NCI-H2227 (cell line): ENCODE measurements at regions not wholly inside any gene's neighbourhood (a gene's known extent, or its start where the extent isn't known, plus 50 kb on each side); places are given as distances from the start of the nearest gene placed in this dataset.
A peak's percentile ranks its signal among the peaks of the same experiment; 100 is the strongest.

Experiments
- DNase-seq: peaks from one replicate; lab custom pipeline; 2025; ENCODE audit not compliant: unreplicated experiment; lab: John Stamatoyannopoulos, UW

DNA sequence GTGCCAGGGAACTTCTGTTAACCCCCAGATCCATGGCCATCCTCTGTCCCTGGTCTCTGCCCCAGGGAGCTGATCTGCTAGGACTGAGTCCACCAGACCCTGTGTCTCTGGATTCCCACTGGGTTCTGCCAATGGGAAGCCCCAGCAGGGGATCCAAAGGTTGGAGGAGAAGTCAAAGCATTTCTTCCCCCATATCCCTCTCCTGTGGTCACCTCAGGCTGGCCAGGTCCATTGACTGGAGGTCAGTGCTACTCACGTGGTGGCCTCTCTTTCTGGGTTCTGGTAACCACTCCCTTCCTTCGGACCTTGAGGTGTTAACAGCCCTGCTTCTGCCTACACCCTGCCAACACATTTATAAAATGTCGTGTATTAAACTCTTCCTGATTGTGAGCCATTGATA is 69.7 kb upstream of the NECTIN1 start:
- DNase-seq, result no peak

- DNase-seq, result no peak
Observed at GRCh38 chr11:119797736-119798135, 68.7 kb upstream of the NECTIN1 start.

GRCh38 chr11:119797123-119797611 is 68.2 kb upstream of the NECTIN1 start:
- peak; percentile 60 for DNase-seq

GRCh38 chr11:119796363-119797060 is 67.5 kb upstream of the NECTIN1 start:
- no peak for DNase-seq

DNA sequence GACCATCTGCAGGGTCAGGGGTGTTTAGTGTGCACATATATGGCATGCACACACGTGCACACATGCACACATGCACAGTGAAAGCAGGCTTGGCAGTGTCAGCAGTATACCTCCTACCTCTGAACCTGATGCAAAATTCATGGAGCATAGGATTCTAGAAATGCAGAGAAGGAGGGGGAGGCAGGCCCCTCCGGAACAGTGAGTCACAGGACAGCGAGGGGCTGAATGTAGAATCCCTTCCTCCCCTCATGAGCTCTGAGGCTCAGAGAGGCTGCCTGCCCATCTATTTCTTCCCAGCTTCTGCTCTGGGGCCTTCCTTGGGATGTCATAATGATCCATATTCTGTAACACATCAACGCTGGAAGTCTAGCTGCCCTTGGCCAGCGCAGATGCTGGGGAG is 66.7 kb upstream of the NECTIN1 start:
- DNase-seq, result no peak

DNA sequence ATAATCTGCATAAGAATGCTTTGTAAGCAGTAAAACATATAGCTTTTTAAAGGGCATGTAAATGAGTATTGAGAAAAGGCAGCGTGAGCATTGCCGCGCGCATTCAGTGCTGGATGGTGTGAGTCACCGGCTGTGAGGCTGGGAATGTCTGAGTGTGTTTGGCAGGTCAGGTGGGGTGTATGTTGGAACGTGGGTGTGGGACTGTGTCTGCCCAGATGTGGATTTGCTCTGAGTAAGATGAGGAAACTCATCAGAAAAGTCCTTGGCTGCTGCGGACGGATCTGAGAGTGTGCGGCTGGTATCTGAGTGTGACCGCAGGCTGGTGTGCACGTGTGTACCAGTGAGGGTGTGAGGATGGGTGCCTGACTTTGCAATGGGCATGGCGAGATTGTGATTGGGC is 66.2 kb upstream of the NECTIN1 start:
- DNase-seq, result no peak

- DNase-seq, result no peak
Observed at GRCh38 chr11:119794756-119795155, 65.8 kb upstream of the NECTIN1 start.

DNA sequence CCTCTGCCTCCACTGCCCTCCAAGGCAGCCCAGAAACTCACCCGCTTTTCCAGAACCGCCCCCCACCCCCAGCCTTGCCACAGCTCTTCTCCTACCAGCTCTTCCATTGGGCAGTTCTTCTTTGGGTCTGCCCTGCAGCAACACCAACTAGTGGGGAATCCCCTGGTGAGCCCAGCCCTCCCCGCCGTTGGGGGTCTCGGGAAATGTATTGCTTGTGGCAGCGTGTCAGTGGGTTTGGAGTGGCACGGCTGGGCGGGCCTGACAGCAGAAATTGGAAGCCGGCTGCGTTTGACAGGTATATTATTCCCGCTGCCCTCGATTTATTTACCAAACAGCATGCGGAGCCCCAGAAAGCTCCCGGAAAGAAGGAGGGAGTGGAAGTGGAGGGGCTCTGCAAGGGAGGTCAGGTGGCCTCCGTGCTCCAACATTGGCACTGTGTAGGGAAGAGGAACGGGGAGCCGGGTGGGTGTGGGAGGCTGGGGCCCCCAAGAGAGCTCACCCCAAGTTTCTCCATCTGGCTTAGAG is 65.2 kb upstream of the NECTIN1 start:
- no peak for DNase-seq

GRCh38 chr11:119793335-119793984 is 64.5 kb upstream of the NECTIN1 start:
- DNase-seq, result no peak

- DNase-seq, result no peak
Observed at GRCh38 chr11:119791701-119792151, 62.7 kb upstream of the NECTIN1 start.

DNA sequence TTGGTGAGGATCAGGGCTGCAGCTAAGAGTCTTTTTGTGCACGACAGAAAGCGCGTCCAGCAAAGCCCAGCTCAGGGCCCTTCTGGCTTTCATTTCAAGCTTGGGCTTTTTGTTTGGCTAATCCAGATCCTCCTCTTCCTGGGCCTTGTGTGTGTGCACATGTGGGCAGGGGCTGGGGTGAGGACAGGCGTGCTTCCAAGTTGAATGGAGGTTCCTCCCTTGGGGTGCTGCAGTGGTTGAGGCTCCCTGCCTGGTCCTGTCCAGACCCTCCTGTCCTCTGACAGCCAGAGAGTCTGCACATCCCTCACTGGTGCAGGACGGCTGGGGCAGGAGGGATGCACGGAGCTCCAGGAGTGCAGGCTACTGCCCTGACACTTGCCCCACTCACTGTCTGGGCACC is 62.0 kb upstream of the NECTIN1 start:
- DNase-seq, result no peak

DNA sequence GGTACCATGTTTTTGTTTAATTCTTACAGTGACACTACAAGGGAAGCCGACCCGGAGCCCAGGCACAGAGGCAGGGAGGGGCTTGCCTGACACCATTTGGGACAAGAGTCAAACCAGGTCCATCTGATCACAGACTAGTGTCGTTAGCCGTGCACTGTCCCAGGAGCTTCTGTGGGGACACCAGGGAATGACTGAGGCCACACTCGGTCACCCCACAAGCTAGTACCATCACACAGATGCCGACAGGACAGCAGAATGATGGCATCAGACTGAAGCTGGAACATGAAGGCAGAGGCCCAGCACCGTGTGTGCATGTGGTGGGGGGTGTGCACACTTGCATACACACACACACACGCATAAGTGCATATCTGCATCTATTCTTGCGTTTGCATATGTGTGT is 61.5 kb upstream of the NECTIN1 start:
- no peak for DNase-seq

GRCh38 chr11:119789766-119790407 is 60.9 kb upstream of the NECTIN1 start:
- no peak for DNase-seq

- no peak for DNase-seq
Observed at GRCh38 chr11:119788911-119789560, 60.0 kb upstream of the NECTIN1 start.

GRCh38 chr11:119788096-119788883 is 59.3 kb upstream of the NECTIN1 start:
- DNase-seq, result no peak

DNA sequence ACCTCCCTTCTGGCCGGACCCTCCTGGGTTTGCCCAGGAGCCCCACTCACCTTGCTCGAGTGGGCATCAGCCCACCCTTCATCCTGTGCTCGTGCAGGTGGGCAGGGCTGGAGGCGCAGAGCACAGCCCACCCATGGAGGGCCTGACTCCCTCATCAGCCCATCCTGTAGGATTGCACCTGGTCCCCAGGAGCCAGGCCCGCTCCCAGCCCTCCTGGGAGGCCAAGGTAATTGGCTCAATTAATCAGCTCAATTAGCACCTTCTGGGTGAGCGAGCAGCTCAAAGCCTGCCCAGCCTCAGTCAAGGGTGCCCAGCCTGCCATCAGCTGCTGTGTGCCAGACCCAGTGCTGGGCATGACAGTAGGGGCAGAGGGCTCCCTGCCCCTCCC is 58.1 kb upstream of the NECTIN1 start:
- no peak for DNase-seq

GRCh38 chr11:119786431-119787073 is 57.6 kb upstream of the NECTIN1 start:
- no peak for DNase-seq

DNA sequence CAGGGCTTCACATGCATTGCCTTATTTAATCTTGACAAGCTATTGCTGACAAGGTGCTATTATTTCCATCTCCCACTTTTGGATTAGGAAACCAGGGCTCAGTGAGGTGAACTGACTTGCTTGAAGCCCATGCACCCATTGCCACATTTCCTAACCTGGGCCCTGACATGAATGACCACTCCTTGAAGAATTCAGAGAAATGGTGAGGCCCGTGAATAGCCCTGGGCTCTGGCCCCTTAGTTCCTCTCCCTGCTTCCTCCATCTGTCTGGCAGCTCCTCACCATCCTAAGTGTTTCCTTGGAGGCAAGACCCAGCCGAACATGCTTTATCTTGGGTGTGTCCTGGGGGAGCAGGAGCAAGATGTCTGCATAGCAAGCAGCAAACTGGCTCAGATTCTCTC is 56.1 kb upstream of the NECTIN1 start:
- no peak for DNase-seq

DNA sequence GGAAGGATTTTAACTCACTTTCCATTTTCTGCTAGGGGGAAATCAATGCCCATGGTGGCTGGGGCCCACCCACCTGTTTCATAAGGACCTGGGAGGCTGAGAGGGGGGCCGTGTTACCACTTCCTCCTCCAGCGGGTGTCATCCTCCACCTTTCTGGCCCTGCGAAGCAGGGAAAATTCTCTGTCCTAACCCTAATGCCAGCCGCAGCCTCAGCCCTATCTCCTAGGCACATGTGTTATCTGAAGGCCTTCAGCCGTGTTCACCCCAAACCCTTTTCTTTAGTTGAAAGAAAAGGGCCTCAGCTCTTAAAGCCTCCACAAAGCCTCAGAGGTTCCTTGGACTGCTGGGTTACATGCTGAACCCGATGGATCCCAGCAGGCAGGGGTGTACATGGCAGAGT is 55.4 kb upstream of the NECTIN1 start:
- DNase-seq, result no peak
